ENCODE measurements at regions not wholly inside any gene's neighbourhood (a gene's known extent, or its start where the extent isn't known, plus 50 kb on each side); places are given as distances from the start of the nearest gene placed in this dataset.

GRCh38 chr2:21404137-21404536 lies 280.4 kb downstream of the TDRD15 start:
- DNase-seq: no peak

- no peak for DNase-seq
Observed at GRCh38 chr2:21404827-21405625, 281.3 kb downstream of the TDRD15 start.

DNA sequence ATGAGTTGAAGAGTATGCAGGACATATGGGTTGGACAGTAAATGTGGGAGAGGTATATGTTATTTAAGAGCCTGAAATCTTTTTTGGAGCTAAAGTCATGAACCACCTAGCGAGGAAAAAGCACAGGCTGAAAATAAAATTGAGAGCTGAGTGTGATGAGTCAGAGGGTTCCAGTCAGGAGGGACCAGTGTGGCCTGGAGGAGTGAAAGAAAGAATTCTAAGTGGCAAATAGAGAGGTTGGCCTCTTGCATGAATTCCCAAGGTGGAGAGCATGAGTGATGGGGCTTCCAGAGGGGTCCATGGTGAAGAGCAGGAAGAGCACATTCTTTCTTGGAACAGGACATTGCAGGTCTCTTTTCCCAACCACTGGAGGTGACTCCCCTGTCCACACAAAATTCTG lies 282.6 kb downstream of the TDRD15 start:
- DNase-seq: no peak

GRCh38 chr2:21406911-21407310 lies 283.1 kb downstream of the TDRD15 start:
- DNase-seq: no peak

DNA sequence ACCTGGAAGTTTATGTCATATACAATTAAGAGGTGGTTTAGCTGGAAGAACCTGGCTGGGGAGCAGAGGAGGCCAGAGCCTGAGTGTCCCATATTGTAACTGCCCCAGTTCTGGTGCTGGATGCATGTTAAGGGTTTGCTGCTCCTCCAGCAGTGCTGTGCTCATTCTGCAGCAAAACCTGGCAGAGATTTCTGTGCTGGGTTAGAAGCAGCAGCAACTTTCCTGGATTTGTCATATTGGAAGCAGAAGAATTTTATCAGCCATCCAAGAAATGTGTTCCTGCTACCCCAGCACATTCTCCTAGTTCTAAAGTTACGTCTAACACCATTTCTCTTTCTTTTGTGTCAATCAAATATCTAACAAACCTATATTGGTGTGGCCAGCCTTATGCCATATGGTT lies 284.1 kb downstream of the TDRD15 start:
- no peak for DNase-seq

- no peak for DNase-seq
Observed at GRCh38 chr2:21411741-21412140, 288.0 kb downstream of the TDRD15 start.

GRCh38 chr2:21412944-21413443 lies 289.2 kb downstream of the TDRD15 start:
- no peak for DNase-seq

- no peak for DNase-seq
Observed at GRCh38 chr2:21415234-21415633, 291.5 kb downstream of the TDRD15 start.

GRCh38 chr2:21416226-21416625 lies 292.5 kb downstream of the TDRD15 start:
- DNase-seq: no peak

- no peak for DNase-seq
Observed at GRCh38 chr2:21418456-21418855, 294.7 kb downstream of the TDRD15 start.

- DNase-seq: no peak
Observed at GRCh38 chr2:21420553-21421335, 297.0 kb downstream of the TDRD15 start.

- no peak for DNase-seq
Observed at GRCh38 chr2:21422050-21422449, 298.3 kb downstream of the TDRD15 start.

DNA sequence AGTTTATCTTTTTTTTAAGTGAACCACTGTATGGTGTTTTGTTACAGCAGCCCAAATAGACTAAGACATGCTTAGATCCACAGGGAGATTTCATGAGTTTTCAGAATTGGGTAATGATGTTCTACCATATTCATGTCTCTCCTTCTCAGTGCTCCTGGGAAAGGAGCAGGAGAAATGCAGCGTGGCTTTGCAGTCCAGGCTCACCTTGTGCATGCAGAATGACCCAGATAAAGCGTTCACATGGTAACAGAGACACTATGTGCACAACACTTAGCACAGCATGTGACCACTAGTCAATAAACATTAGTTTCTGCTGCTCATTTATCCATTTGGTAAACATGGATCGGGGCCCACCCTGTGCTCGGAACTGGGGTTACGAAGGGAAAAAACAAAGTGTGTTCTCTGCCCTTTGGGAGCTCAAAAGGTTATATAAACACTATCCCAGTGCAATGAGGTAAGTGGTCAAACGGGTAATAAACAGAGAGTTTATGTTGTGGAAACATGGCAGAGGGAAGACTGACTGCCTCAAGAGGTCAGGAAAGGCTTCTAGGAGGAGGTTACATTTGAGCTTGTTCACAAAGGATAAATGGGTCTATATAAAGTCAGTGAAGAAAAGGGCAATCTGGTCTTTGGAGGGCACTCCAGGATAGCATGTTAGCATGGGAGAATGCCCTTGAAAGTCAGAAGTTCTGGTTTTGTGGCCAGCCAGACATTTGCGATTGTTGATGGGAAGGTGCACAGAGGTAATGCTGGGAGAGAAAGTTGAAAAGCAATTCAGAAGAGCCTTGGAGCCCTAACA lies 299.2 kb downstream of the TDRD15 start:
- DNase-seq: no peak

- no peak for DNase-seq
Observed at GRCh38 chr2:21423854-21424253, 300.1 kb downstream of the TDRD15 start.

- no peak for DNase-seq
Observed at GRCh38 chr2:21424375-21424774, 300.6 kb downstream of the TDRD15 start.

DNA sequence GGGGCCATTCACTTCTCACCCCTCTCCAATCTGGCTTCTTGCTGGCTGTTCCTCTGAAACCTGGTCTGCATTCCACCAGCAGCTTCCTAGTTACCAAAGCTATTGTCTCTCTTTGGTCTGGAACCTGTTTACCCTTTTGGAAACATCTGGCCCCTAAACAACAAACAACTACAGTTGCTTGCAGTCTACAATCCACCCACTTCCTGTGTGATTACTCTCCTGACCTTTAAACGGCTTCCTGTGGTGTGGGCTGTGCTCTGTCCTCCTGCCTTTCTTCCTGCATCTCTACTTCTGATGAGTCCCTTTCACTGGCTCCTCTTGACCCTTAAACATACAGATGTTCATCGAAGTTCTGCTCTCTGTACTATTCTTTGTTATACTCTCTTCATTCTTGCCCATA lies 303.8 kb downstream of the TDRD15 start:
- no peak for DNase-seq

- DNase-seq: no peak
Observed at GRCh38 chr2:21428754-21429153, 305.0 kb downstream of the TDRD15 start.

- DNase-seq: no peak
Observed at GRCh38 chr2:21429747-21430146, 306.0 kb downstream of the TDRD15 start.

DNA sequence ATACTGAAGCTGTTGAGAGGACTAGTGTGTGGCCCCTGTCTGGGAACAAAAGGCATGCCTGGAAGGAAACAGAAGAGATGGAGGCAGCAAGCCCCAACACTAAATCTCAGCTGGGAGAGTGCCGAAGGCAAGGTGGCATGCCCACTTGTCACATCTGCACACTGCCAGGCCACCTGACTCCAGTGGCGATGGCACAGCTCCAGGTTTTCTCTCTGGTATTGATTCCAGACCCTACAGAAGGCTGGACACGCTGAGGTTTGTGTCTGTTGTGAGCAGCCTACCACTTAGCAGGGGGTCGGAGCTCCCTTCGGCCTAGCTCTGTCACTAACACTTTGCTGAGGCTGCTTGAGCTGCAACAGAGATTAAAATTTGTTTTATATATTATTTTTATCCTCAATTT lies 307.3 kb downstream of the TDRD15 start:
- no peak for DNase-seq

- DNase-seq: no peak
Observed at GRCh38 chr2:21438949-21439348, 315.2 kb downstream of the TDRD15 start.

DNA sequence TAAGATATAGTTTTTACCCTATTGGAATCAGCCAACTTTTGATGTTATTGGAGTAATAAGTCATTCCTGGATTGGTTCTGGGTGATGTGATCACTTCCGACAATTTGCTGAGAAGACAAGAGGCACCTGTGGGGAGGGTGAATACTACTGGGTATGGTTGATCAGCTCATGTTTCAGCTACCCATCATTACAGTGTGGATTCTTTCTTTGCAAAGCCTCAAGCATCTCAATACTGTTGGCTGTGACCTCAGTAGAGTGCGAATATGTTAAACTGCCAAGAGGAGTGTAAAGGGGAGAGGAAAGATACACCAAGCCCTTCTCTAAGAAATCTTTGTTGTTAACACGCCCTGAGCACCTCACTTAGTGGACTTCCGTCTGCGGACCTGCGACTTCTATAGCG lies 317.7 kb downstream of the TDRD15 start:
- no peak for DNase-seq

GRCh38 chr2:21443494-21444105 lies 319.8 kb downstream of the TDRD15 start:
- no peak for DNase-seq

- DNase-seq: no peak
Observed at GRCh38 chr2:21449881-21450280, 326.1 kb downstream of the TDRD15 start.

All from stimulated activated naive CD4-positive, alpha-beta T cell (primary cell).